ENCODE measurements at regions not wholly inside any gene's neighbourhood (a gene's known extent, or its start where the extent isn't known, plus 50 kb on each side); places are given as distances from the start of the nearest gene placed in this dataset.

- TF ChIP-seq CTCF (IDR thresholded peaks at IDR 0.05) (no peak), EZH2 (IDR thresholded peaks at IDR 0.05; ENCODE audit: borderline replicate concordance, insufficient read depth, low read depth, low read length, poor library complexity, severe bottlenecking) (no peak)
These were observed 98.0 kb upstream of the PIK3CG start for GRCh38 chr7:106767078-106767477.
